SK-N-SH treated with all-trans-retinoic acid at 6 μM for 48 hours (cell line): ENCODE measurements at regions not wholly inside any gene's neighbourhood (a gene's known extent, or its start where the extent isn't known, plus 50 kb on each side); places are given as distances from the start of the nearest gene placed in this dataset.

Experiments
- ATAC-seq: fragments of 200-7000 bp; cut with Tn5 transposase; 3 replicates; pipeline ENCODE4 v1.9.1; 2020; ENCODE audit warnings: mild to moderate bottlenecking, moderate library complexity
- ARNTL ChIP-seq: fragments of 450-650 bp; formaldehyde crosslinking; IDR thresholded peaks from 2 replicates; pipeline ENCODE4 v1.5.0; 2020; ENCODE audit warnings: low read depth, mild to moderate bottlenecking, moderate library complexity, borderline replicate concordance
- BACH2 ChIP-seq: fragments of 250-450 bp; sonication (Bioruptor Pico); IDR thresholded peaks from 2 replicates; pipeline ENCODE4 v1.9.0; 2021; ENCODE audit warnings: mild to moderate bottlenecking, borderline replicate concordance
- CREB5 ChIP-seq: fragments of 250-450 bp; sonication (Bioruptor Pico); IDR thresholded peaks from 2 replicates; pipeline ENCODE4 v1.5.1; 2020; ENCODE audit warnings: low read depth, mild to moderate bottlenecking, moderate library complexity
- CSRNP3 ChIP-seq: fragments of 250-450 bp; sonication (Bioruptor Pico); IDR thresholded peaks from 2 replicates; pipeline ENCODE4 v1.5.1; 2021; ENCODE audit warnings: mild to moderate bottlenecking, moderate library complexity
- ESRRG ChIP-seq: fragments of 250-450 bp; sonication (Bioruptor Pico); IDR thresholded peaks from 2 replicates; pipeline ENCODE4 v1.6.1; 2021; ENCODE audit warnings: mild to moderate bottlenecking
- GLIS3 ChIP-seq: fragments of 250-450 bp; sonication (Bioruptor Pico); IDR thresholded peaks from 2 replicates; pipeline ENCODE4 v1.5.0; 2020; ENCODE audit warnings: mild to moderate bottlenecking, moderate library complexity
- ISL1 ChIP-seq: fragments of 250-450 bp; sonication (Bioruptor Pico); IDR thresholded peaks from 2 replicates; pipeline ENCODE4 v2.1.2; 2022; ENCODE audit warnings: mild to moderate bottlenecking, moderate library complexity
- OSR1 ChIP-seq: fragments of 250-450 bp; sonication (Bioruptor Pico); IDR thresholded peaks from 2 replicates; pipeline ENCODE4 v1.8.0; 2022; ENCODE audit warnings: moderate library complexity, mild to moderate bottlenecking, inconsistent platforms
- PATZ1 ChIP-seq: fragments of 250-450 bp; sonication (Bioruptor Pico); IDR thresholded peaks from 2 replicates; pipeline ENCODE4 v1.8.0; 2020; ENCODE audit warnings: mild to moderate bottlenecking, moderate library complexity, borderline replicate concordance
- POU6F1 ChIP-seq: fragments of 250-450 bp; sonication (Bioruptor Pico); IDR thresholded peaks from 2 replicates; pipeline ENCODE4 v1.8.0; 2021; ENCODE audit warnings: low read depth, mild to moderate bottlenecking, moderate library complexity, borderline replicate concordance
- PPARA ChIP-seq: fragments of 250-450 bp; sonication (Bioruptor Pico); IDR thresholded peaks from 2 replicates; pipeline ENCODE4 v1.5.0; 2020; ENCODE audit warnings: mild to moderate bottlenecking, borderline replicate concordance
- RARB ChIP-seq: fragments of 250-450 bp; sonication (Bioruptor Pico); IDR thresholded peaks from 2 replicates; pipeline ENCODE4 v1.8.0; 2021; ENCODE audit warnings: mild to moderate bottlenecking, moderate library complexity
- TCF4 ChIP-seq: fragments of 250-450 bp; sonication (Bioruptor Pico); IDR thresholded peaks from 2 replicates; pipeline ENCODE4 v1.8.0; 2021; ENCODE audit warnings: mild to moderate bottlenecking, moderate library complexity, borderline replicate concordance
- TOX ChIP-seq: fragments of 250-450 bp; sonication (Bioruptor Pico); IDR thresholded peaks from 2 replicates; pipeline ENCODE4 v1.8.0; 2021; ENCODE audit warnings: mild to moderate bottlenecking, moderate library complexity, borderline replicate concordance
- ZC3H10 ChIP-seq: fragments of 250-450 bp; sonication (Bioruptor Pico); IDR thresholded peaks from 2 replicates; pipeline ENCODE4 v1.5.1; 2021; ENCODE audit warnings: mild to moderate bottlenecking, moderate library complexity
- ZFP3 ChIP-seq: fragments of 250-450 bp; sonication (Bioruptor Pico); IDR thresholded peaks from 2 replicates; pipeline ENCODE4 v1.5.0; 2020; ENCODE audit warnings: mild to moderate bottlenecking, moderate library complexity
- ZFP30 ChIP-seq: fragments of 450-650 bp; formaldehyde crosslinking; IDR thresholded peaks from 2 replicates; pipeline ENCODE4 v1.5.0; 2022; ENCODE audit warnings: mild to moderate bottlenecking, moderate library complexity
- ZNF565 ChIP-seq: fragments of 450-650 bp; formaldehyde crosslinking; conservative IDR thresholded peaks from 2 replicates; pipeline ENCODE4 v1.5.0; 2020; ENCODE audit warnings: low read depth, mild to moderate bottlenecking, moderate library complexity
- ZNF70 ChIP-seq: fragments of 450-650 bp; formaldehyde crosslinking; IDR thresholded peaks from 2 replicates; pipeline ENCODE4 v1.5.0; 2020; ENCODE audit warnings: mild to moderate bottlenecking, moderate library complexity

DNA sequence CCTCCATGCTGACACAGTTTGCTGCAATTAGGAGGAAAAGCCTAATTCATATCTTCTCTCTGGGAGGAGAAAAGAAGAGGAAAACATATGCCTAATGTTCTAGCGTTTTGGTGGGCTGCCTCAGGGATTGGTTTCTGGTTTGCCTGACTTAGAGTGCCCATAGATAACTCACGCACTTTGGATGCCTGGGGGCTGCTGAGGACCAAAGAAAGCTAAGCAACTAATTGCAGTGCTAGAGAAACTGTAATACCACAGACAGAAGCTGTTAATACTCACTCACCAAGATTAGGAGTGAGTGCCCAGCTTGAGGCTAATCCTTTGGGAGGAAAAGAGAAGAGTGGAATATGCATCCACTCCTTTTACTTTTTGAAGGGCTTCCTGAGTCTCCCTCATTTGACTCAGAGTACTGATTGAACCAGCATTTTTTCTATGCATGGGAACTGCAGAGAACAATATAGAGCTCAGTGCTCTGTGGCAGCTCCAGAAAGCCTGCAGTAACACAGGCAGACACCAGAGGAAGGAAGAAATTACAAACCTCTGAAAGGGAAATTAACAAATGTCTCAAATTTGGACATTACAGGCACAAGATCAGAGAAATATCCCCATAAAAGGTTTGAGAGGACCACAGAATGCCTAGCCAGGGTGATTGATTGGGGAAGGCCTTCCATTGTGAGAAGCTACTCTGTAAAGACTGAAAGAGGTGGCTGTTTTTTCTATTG lies 666.4 kb downstream of the OLFM4 start:
- no peak for TF ChIP-seq ZNF70
- no peak for TF ChIP-seq PATZ1
- TF ChIP-seq ZFP3 (CRISPR knock-in tag) = no peak
- no peak for TF ChIP-seq ARNTL (CRISPR knock-in tag)
- TF ChIP-seq ZFP30 (CRISPR knock-in tag) = no peak
- TF ChIP-seq PPARA (CRISPR knock-in tag) = no peak
- TF ChIP-seq RARB = no peak
- no peak for TF ChIP-seq CREB5 (CRISPR knock-in tag)
- TF ChIP-seq ISL1 (CRISPR knock-in tag) = no peak
- TF ChIP-seq ZNF565 (CRISPR knock-in tag) = no peak
- no peak for ATAC-seq

GRCh38 chr13:53703371-53704080 lies 674.9 kb downstream of the OLFM4 start:
- ATAC-seq = no peak
- TF ChIP-seq CSRNP3 (CRISPR knock-in tag) = no peak
- no peak for TF ChIP-seq TOX
- no peak for TF ChIP-seq GLIS3 (CRISPR knock-in tag)
- TF ChIP-seq PPARA (CRISPR knock-in tag) = no peak
- no peak for TF ChIP-seq PATZ1
- TF ChIP-seq ESRRG (CRISPR knock-in tag) = no peak
- TF ChIP-seq BACH2 = no peak
- no peak for TF ChIP-seq ISL1 (CRISPR knock-in tag)

DNA sequence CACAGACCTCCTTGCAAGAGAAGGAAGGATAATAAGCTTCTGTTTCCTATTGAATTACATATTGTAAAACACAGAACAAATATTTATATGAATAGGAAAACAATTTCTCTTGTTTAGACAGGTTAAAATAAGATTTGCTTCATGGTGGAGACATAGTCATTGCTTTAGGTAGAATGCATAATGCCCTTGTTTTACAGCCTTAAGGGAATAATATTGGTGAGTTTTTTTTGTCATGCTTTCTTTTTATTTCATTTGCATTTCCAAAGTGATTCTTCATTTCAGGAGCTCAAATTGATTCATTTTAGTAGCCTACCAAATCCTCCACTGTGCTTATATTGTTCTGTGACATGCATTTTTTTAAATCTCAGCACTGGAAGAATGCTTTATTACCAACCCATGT lies 690.7 kb downstream of the OLFM4 start:
- no peak for ATAC-seq
- TF ChIP-seq POU6F1 (CRISPR knock-in tag) (no peak), TCF4 (CRISPR knock-in tag) (no peak), ZNF70 (no peak), ZC3H10 (CRISPR knock-in tag) (no peak), OSR1 (CRISPR knock-in tag) (no peak), RARB (no peak), ZNF565 (CRISPR knock-in tag) (no peak), TOX (no peak), ZFP30 (CRISPR knock-in tag) (no peak), PATZ1 (no peak)
